Activated CD4-positive, alpha-beta T cell treated with anti-CD3 and anti-CD28 coated beads, Interleukin-2, amount 50 U/mL, for 4 hours (primary cell): ENCODE measurements at regions not wholly inside any gene's neighbourhood (a gene's known extent, or its start where the extent isn't known, plus 50 kb on each side); places are given as distances from the start of the nearest gene placed in this dataset.
"Not testable (repeated sequence)": the region's sequence is repeated elsewhere in the genome, so short reads cannot be mapped to it uniquely, and the experiment has no call there.

ENCODE experiments used
- DNase-seq, 2 experiments: peaks; one replicate each; pipeline ENCODE4 v3.0.0-alpha.2; 2020

- DNase-seq = no peak
Measured at GRCh38 chr2:129554373-129554772, 425.1 kb upstream of the RAB6C start.

GRCh38 chr2:129559101-129559500, 420.4 kb upstream of the RAB6C start:
- no peak for DNase-seq

- DNase-seq = no peak
Measured at GRCh38 chr2:129565551-129566109, 413.8 kb upstream of the RAB6C start.

- DNase-seq = not testable (repeated sequence)
Measured at GRCh38 chr2:129570812-129571211, 408.7 kb upstream of the RAB6C start.

GRCh38 chr2:129575431-129575830, 404.0 kb upstream of the RAB6C start:
- DNase-seq = no peak

GRCh38 chr2:129575880-129576279, 403.6 kb upstream of the RAB6C start:
- no peak for DNase-seq

GRCh38 chr2:129580001-129580400, 399.5 kb upstream of the RAB6C start:
- DNase-seq = no peak

- no peak for DNase-seq
Measured at GRCh38 chr2:129585760-129586159, 393.7 kb upstream of the RAB6C start.

GRCh38 chr2:129587426-129588064, 391.9 kb upstream of the RAB6C start:
- no peak for DNase-seq

GRCh38 chr2:129604560-129604959, 374.9 kb upstream of the RAB6C start:
- DNase-seq = no peak

GRCh38 chr2:129605646-129606045, 373.8 kb upstream of the RAB6C start:
- DNase-seq = no peak

GRCh38 chr2:129606496-129607270, 372.8 kb upstream of the RAB6C start:
- no peak for DNase-seq

GRCh38 chr2:129609224-129609623, 370.2 kb upstream of the RAB6C start:
- no peak for DNase-seq

GRCh38 chr2:129610766-129611165, 368.7 kb upstream of the RAB6C start:
- DNase-seq = no peak

GRCh38 chr2:129611471-129611870, 368.0 kb upstream of the RAB6C start:
- no peak for DNase-seq

- no peak for DNase-seq
Measured at GRCh38 chr2:129619471-129619870, 360.0 kb upstream of the RAB6C start.

- no peak for DNase-seq
Measured at GRCh38 chr2:129620411-129620810, 359.1 kb upstream of the RAB6C start.

GRCh38 chr2:129623783-129624182, 355.7 kb upstream of the RAB6C start:
- no peak for DNase-seq

GRCh38 chr2:129627437-129627836, 352.0 kb upstream of the RAB6C start:
- DNase-seq = no peak

- no peak for DNase-seq
Measured at GRCh38 chr2:129636692-129637091, 342.8 kb upstream of the RAB6C start.

GRCh38 chr2:129641371-129641770, 338.1 kb upstream of the RAB6C start:
- no peak for DNase-seq

GRCh38 chr2:129642526-129643043, 336.9 kb upstream of the RAB6C start:
- no peak for DNase-seq

GRCh38 chr2:129645335-129645734, 334.1 kb upstream of the RAB6C start:
- no peak for DNase-seq

GRCh38 chr2:129646107-129646506, 333.4 kb upstream of the RAB6C start:
- DNase-seq = no peak
